ENCODE measurements at regions not wholly inside any gene's neighbourhood (a gene's known extent, or its start where the extent isn't known, plus 50 kb on each side); places are given as distances from the start of the nearest gene placed in this dataset.

DNA sequence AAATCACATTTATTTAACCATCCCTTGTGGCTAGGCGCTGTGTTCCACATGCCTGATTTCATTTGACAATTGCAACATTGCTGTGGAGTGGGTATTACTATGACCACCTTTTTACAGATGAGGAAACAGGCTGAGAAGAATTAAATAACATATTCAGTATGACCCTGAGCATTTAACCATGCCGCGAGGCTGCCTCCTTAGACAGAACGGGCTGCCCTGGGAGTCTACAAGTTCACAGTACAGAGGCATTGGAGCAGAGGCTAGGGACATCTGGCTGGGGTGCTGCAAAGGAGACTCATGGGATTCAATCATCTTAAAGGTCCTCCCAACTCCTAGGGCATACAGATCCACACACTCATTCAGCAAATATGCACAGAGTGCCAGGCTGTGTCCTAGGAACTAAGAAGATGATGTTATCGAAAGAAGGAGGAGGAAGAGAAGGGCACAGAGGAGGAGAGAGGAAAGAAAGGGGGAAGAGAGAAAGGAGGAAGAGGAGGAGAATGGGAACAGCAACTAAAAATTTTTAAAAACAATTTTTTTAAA is 164.7 kb upstream of the CCND2 start:
- TF ChIP-seq POLR2AphosphoS5 (IDR thresholded peaks at IDR 0.05; ENCODE audit: insufficient read depth in 1 of 2, low read depth in 1 of 2) (no peak), POLR2A (IDR thresholded peaks at IDR 0.05) (no peak)
- TF ChIP-seq, protein P1, sequence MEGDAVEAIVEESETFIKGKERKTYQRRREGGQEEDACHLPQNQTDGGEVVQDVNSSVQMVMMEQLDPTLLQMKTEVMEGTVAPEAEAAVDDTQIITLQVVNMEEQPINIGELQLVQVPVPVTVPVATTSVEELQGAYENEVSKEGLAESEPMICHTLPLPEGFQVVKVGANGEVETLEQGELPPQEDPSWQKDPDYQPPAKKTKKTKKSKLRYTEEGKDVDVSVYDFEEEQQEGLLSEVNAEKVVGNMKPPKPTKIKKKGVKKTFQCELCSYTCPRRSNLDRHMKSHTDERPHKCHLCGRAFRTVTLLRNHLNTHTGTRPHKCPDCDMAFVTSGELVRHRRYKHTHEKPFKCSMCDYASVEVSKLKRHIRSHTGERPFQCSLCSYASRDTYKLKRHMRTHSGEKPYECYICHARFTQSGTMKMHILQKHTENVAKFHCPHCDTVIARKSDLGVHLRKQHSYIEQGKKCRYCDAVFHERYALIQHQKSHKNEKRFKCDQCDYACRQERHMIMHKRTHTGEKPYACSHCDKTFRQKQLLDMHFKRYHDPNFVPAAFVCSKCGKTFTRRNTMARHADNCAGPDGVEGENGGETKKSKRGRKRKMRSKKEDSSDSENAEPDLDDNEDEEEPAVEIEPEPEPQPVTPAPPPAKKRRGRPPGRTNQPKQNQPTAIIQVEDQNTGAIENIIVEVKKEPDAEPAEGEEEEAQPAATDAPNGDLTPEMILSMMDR (IDR thresholded peaks at IDR 0.05) = no peak
